Skin epidermis (tissue), 12 donors: ENCODE measurements at regions not wholly inside any gene's neighbourhood (a gene's known extent, or its start where the extent isn't known, plus 50 kb on each side); places are given as distances from the start of the nearest gene placed in this dataset.

ENCODE experiments used
- H3K27ac ChIP-seq, 21 experiments: fragments of 200-600 bp; sonication (generic) in 11 of 21; one replicate each; pipeline ENCODE4 v1.5.0; 2020; ENCODE audit warnings: mild to moderate bottlenecking in 3 of 21, inconsistent platforms in 2 of 21, moderate library complexity in 2 of 21
- H3K4me3 ChIP-seq, 7 experiments: fragments of 200-600 bp; sonication (generic) in 2 of 7; one replicate each; pipeline ENCODE4 v1.5.0; 2020; ENCODE audit warnings: inconsistent platforms in 2 of 7, mild to moderate bottlenecking in 2 of 7, moderate library complexity in 1 of 7

DNA sequence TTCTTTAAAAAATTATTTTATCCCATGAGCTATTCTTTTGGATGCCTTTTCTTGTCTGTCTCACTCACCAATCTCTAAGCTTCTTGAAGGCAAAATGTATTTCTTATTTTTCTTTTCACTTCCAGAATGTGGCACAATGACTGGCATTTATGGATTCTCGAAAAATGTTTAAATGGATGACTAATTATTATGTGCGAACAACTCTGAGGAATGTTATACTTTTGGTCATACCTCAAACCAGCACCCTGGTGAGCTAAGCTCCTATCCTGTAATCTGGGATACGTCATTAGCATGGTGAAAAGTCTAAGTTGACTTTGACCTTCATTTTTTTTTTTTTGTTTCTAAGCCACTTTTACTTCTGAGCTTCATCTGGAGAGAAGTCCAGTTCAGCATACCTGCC lies 214.0 kb upstream of the CEP162 start:
- H3K4me3 ChIP-seq, result no peak overlapping the region
- no peak overlapping the region for H3K27ac ChIP-seq

DNA sequence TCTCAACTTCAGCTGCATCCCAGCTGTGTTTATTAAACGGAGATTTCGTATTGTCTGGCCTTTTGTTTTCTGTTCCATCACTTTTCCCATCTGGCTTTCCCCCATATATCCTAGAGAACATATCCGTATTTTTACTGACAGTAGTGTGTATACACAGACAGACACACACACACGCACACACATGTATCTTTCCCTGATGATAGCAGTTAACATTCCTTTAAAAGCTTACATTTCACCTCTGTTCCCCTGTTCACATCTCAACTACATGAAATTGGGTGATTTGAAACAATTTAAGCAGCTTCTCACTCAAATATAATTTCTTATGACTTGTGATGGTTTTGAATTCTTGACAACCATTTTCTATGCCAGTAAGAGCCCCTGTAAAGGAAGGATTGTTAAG lies 207.1 kb upstream of the CEP162 start:
- Histone ChIP-seq H3K4me3 (no peak overlapping the region), H3K27ac (no peak overlapping the region)

DNA sequence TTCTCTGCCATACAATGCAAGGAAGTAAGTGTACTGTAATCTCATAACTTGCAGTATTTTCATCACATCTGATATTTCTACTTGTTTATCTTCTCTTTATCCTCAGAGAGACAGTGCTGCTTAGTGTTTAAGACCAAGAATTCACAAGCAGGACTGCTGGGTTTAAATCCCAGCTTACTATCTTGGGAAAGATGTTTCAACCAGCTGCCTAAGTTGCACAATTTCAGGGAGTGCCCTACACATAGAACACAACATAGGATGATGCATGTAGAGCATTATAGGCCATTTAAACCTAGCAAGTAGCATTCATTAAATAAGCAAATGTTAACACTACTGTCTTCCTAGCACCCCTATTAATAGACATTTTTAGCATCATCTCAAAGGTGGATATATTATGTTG lies 205.2 kb upstream of the CEP162 start:
- Histone ChIP-seq H3K4me3 (no peak overlapping the region), H3K27ac (no peak overlapping the region)

DNA sequence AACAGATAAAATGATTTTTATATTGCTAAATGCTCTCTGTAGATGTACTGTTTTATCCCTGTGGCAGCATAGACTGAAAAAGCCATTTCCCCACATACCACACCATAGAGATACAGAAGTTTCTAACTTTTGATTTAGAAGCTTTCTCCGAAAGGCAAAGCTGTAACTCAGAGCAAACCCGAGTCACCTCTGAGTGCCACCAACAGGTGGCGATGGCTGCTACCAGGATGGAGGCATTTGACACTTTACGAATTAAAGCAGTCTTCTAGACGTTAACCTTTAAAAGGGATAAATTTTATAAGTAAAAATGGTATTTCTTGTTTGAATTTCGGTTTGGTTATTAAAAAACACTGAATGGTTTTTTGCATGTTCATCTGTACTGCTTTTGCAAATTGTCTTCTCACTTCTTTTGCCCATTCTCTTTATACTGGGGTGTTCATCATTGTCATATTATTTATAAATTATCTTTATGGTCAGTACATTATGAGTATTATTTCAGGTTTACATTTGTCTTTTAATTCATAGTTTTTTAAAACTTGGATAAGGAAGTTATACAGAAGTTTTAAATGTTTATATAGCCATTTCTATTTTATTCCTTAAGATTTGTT lies 201.0 kb upstream of the CEP162 start:
- H3K27ac ChIP-seq, result no peak overlapping the region
- H3K4me3 ChIP-seq, result no peak overlapping the region

DNA sequence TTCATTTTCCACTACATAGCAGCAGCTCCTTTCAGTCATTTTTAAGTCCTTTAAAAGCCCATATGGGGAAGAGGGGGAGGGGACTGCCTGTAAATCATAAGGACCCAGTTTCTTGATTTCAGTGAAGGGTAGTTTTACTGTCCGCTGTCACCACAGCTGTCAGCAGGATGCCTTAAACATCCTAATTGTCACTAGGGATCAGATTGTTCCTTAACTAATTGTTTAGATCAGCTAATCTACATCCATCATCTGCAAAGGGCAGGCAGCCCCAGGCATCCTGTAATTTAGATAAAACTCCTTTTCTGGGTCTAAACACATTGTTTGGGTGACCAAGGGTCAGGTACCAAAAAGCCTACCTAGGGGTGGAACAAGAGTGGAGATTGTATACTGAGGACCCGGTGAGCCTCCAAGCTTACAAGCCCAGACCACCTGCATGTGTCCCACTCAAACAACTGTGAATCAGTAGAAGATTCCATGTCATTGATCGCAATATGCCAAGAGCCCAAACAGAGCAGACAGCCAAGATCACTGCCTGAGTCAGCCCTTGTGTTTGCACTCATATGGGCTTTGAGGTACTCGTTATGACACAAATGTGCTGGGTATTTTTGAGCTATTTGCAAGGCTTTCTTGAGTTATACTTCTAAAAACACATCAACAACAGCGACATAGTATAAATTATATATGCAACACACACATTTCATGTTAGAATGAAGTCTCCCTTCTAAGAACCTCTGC lies 198.7 kb upstream of the CEP162 start:
- H3K4me3 ChIP-seq, result no peak overlapping the region
- H3K27ac ChIP-seq, result no peak overlapping the region

DNA sequence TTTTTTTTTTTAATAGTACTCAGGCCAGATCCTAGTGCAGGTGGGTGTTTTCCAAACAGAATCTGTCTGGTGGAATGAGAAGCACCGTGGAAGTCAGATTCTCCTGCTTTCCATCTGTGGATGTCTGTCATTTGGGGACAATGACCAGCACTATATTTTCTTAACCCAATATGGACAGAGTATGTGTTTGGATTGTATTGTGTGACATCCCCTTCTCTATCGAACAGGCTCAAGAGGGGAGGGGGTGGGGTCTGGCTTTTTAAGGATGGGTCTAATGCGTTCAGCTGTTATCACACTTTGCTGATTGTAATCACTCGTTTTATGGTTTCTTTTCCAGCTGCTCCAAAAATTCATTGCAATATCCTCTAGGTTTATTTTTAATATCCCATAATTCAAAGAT lies 197.5 kb upstream of the CEP162 start:
- Histone ChIP-seq H3K27ac (no peak overlapping the region), H3K4me3 (no peak overlapping the region)

DNA sequence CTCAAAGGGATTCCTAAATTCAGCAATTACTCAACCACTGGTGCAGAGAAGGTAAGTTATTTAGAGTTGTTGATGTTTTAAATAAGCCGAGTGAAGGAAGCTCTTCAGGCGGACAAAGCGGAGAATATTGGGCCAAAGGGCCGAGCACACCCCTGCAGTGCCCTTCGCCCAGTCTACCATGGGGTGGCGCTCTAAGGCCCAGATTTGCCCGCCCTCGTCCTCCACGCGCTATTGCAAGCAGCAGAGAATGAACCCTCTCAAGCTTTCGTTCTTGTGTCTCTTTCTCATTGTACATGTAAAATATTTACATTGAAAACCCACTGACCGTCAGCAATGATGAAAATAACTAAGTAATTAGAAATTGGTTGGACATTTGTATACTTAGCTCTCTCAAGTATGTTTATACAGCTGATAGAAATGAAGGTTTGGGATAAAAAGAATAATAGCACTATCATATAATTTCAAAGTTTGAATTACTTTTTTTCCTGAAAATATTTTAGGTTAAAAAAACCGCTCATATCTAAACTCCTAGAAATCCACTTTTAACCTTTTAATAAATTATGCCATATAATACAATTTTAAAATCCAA lies 195.0 kb upstream of the CEP162 start:
- H3K27ac ChIP-seq, result no peak overlapping the region
- H3K4me3 ChIP-seq, result no peak overlapping the region

DNA sequence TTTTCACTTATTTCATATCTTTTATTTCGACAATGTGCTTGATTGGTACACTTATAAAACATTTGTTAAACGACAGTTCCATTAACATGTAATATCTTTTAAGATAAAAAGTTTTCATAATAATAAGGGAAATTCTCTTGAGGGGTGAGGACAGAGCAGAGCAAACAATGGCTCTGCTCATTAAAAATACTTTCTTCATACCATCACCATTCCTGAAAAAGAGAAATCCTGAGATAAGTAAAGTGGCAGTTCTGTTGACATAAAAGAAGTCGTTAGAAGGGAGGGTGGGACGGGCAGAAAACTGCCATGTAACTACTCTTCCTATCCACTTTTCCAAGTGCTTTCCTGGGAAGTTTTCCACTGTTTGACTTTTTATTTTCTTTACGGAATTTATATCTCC lies 193.6 kb upstream of the CEP162 start:
- no peak overlapping the region for H3K4me3 ChIP-seq

DNA sequence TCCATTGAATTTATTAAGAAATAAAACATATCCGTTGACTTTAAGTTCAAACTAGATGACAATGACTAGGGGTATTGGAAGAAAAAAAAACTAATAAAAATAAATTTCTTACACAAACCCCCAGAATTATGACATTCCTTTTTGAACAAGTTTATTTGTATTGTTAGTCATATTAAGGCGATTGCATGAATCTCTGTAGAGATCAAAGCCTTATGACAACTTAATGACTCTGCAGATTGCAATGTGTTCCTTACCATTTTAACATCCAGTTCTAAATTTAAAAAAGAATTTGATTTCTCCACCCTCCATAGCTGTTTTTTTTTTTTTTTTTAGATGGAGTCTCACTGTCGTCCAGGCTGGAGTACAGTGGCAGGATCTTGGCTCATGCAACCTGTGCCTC lies 189.8 kb upstream of the CEP162 start:
- Histone ChIP-seq H3K4me3 (no peak overlapping the region), H3K27ac (no peak overlapping the region)

More for the DNA sequence above, 193.6 kb upstream of the CEP162 start:
- H3K27ac ChIP-seq, result no peak overlapping the region

DNA sequence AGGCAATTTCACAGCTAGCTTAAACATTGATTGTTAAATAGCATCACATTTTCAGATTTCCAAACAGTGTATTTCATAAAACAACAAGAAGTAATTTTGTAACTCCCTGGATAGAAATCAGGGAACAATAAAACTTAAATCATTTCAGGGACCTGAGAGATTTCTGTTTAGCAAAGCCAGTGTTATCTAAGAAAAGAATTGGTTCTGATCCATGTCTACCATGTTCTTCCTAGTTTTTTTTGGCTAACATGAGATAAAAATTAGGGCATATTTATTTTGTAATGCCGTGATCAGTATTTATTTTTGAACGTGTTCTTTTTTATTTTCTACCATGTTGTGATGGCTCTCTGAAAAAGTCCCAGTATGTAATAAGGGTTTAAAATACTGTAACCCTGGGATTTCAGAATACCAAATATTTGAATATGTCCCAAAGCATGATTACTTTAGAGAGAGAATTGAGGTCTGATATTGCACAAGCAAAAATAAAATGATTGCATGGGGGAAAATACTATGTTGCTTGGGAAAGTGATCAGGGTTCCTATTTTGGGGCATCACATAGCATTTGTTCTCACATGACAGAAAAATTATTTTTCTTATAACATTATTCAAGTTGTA lies 188.7 kb upstream of the CEP162 start:
- Histone ChIP-seq H3K4me3 (no peak overlapping the region), H3K27ac (no peak overlapping the region)

DNA sequence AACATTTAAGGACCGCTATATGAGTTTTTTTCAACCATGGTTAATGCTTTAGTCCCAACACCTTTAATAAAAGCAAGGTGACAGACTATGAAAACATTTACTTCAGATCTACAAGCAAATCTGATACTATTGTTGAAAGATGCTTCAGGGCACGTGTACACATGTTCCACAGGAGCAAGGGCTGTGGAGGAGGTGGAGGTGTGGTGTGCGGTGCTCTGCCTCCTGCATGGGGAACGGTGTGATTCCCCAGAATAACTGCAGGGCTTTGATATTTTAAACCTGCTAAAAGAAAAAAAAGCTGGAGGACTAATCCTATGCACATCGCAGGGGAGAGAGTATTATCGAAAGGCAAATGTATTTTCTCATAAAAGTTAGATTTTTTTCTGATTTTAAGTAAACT lies 188.1 kb upstream of the CEP162 start:
- Histone ChIP-seq H3K4me3 (no peak overlapping the region), H3K27ac (no peak overlapping the region)

DNA sequence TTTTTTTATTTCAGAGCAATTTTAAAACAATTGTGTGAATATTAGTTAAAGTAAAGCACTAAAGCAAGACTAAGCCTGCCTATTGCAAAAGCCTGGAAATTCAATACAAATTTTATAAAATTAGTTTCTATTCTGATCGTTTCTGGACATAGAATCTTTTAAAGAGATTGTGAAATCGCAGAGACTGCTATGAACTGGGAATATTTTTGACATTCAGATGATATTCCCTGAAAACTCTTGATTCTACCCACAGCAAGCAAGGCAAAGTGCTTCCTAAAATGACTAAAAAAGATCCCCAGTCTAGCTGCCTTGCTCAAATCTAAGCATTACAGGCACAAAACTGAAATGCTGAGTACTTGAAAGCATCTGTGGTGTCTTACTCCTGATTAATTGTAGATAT lies 187.6 kb upstream of the CEP162 start:
- Histone ChIP-seq H3K27ac (no peak overlapping the region), H3K4me3 (no peak overlapping the region)

DNA sequence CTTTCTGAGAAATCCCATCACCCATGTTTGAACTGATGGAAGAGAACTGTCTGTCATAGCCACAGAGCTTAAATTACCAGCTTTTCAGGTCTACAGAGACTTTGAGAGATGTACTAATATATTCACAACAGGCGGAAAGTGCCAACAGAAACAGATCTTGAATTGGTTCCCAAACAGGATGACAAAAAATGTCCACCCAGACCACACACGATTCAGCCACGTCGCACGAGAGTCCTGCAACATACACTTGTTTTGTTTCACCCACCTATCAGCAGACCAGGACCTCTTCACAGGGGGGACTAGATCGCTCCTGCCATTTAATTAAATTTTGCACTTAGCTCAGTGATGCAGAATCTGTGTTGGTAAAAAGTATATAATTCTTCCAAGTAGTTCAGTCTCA lies 187.1 kb upstream of the CEP162 start:
- Histone ChIP-seq H3K27ac (peak overlapping the region in 1 of 21 experiments; percentile 0), H3K4me3 (no peak overlapping the region)

DNA sequence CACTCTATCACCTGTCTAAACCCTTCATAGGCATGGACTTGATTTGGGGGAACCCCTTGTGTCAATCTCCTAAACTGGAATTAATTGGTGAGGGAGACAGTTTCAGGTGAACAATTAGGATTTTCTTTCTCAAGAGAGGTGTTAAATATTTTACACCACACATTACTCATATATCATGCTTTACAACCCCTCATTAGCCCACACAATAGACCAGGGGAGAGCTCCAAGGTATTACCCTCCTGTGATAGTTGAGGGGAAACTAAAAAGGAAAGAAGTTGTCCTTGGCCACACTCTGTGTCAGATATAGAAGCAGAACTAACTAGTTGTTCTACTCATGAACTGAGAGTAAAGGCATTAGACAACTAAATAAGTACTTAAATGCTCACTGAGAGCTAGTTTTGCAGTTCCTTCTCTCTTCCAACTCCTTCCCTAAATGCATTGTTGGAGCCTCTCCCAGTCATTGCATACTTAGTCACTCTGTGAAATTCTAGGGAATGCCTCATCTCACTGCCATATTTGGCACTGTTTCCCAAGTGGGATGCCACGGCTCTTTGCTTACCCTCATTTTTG lies 183.7 kb upstream of the CEP162 start:
- peak overlapping the region in 1 of 21 experiments; percentile 36 for H3K27ac ChIP-seq
- no peak overlapping the region for H3K4me3 ChIP-seq

DNA sequence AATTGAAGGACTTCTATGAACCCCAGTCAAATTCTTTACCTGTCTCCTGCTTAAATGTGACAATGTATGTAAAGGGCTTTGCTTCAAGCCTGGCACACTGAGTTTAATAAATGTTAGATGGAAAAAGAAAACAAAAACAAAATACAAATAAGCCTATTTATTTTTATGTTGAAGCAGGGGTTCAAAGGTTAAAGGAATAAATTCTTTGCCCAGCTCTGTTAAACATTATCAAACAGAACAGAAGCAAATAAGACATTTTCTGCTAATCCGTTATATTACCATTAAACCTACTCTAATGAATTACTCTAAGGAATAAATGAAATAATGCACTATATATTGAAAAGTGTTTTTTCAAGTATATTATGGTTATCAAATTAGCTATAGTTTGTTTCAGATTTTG lies 182.5 kb upstream of the CEP162 start:
- Histone ChIP-seq H3K4me3 (no peak overlapping the region), H3K27ac (no peak overlapping the region)

DNA sequence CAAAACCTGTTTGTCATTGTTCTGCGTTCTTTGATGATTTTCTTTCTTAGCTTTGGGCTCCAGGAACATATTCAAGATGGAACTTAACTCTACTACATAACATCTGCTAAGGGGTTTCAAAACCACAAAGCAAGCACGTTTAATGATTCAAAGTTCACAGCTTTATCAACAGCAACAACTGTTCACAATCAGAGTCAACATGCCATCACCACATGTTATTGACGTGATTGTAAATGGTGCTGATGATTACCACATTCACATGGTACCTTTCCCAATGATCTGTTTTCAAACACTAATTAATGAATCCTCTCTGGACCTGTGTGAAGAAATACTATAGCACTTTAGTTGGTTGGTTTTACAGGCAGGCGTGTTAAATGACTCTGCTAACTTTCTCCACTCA lies 180.6 kb upstream of the CEP162 start:
- H3K4me3 ChIP-seq, result no peak overlapping the region
- H3K27ac ChIP-seq, result no peak overlapping the region

DNA sequence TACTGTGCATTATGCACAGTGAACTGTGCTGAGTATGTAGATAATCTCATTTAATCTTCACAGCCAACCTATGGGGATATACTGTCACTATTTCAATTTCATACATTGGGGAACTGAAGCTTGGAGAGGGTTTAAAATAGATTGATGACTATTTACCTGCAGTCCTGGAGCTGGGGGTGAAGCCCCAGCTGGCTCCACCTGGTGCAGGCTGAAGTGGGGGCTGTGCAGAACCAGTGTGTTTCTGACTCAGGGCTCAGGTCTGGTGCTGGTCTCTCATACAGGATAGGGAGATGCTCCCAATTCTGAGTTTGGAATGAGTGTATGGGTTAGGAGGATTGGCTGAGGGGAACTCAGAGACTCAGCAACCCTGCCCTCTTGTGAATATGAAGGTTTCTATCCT lies 176.1 kb upstream of the CEP162 start:
- Histone ChIP-seq H3K27ac (no peak overlapping the region), H3K4me3 (no peak overlapping the region)

DNA sequence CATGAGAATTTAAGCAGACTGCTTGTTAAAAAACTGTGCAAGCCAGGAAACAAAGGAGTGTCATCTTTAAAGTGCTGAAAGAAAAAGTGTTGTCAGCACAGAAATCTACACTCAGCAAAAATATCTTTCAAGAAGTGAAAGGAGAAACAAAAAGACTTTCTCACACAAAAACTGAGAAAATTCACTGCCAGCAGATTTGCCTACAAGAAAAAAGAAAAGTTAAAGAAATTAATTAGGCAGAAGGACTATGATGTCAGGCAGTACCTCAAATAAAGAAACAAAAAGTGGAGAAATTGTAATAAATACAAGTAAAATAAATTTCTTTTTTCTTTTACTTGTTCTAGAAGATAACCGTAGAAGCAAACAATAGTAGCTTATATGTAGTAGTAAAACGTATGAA lies 171.6 kb upstream of the CEP162 start:
- H3K4me3 ChIP-seq, result no peak overlapping the region
- no peak overlapping the region for H3K27ac ChIP-seq

DNA sequence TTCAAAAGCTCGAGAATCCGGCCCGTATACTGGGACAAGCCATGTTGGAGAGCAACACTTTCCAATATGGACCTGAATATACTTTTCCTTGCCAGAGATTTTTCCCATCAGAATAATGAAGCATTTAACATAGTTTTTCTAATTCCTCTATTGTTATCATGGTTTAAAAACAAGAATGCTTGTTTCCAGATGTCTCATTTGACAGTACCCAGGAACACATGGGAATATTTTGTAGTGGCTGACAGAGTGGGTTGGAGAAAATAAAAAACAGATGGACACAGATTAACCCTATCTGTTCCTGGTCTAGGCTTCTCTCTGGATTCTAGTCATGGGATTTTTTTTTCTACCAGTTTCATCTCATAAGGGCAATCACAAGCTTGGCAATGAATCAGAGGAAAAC lies 164.8 kb upstream of the CEP162 start:
- no peak overlapping the region for H3K27ac ChIP-seq
- H3K4me3 ChIP-seq, result no peak overlapping the region

DNA sequence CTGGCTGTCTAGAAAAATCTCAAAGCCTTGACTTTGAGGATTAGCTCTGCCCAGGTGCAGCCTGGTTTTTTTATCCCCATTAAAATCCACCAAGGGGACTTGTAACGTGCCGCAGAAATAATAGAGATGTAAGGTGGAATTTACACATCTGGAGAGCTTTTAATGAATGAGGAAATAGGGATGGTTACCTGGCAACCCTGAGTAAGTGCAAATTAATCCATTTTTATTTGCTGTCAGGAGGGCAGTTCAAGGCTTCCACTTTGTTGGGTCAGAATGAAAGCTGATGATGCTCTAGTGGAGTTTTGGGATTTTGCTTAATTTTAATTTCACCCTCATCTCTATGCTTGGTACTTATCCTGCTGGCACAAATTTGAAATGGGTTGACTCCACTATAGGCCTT lies 163.4 kb upstream of the CEP162 start:
- H3K4me3 ChIP-seq, result no peak overlapping the region
- no peak overlapping the region for H3K27ac ChIP-seq

DNA sequence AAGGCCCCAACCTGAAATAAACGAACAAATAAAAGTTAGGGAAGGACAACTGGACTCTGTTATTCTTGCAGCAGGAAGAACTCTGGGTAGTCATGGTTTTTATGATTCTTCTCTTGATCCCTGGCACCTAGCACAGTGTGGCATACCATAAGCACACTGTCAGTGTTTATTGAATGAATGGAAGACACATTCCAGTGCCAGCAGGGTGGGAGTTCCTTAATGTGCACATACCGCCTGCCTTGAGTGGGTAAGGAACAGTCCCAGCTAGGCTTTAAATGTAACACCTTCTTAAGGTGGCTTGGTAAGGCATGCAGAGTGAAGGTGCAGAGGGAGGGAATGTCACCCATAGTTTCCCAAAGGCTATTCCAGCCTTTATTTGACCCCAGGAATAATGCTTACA lies 162.9 kb upstream of the CEP162 start:
- no peak overlapping the region for H3K27ac ChIP-seq
- no peak overlapping the region for H3K4me3 ChIP-seq
